ENCODE measurements at regions not wholly inside any gene's neighbourhood (a gene's known extent, or its start where the extent isn't known, plus 50 kb on each side); places are given as distances from the start of the nearest gene placed in this dataset.

GRCh38 chr7:124452186-124452585 lies 313.4 kb downstream of the GPR37 start:
- H3K9me2 ChIP-seq (replicated peaks; ENCODE audit: insufficient read depth, low read length) = no peaks in the 10 kb centered on the region
- no peak overlapping the region for H3K4me3 ChIP-seq (ENCODE audit: insufficient read depth, low read length, poor library complexity, severe bottlenecking)
- no peaks in the 10 kb centered on the region for H3K79me2 ChIP-seq (ENCODE audit: insufficient read depth, low read length)
- H3K4me2 ChIP-seq (ENCODE audit: low read depth, low read length, poor library complexity, severe bottlenecking) = no peak overlapping the region
- H4K20me1 ChIP-seq (ENCODE audit: low read depth, low read length) = no peaks in the 10 kb centered on the region
- no peak overlapping the region for H2AFZ ChIP-seq (ENCODE audit: low read depth, low read length, severe bottlenecking)
- no peak for TF ChIP-seq CTCF (IDR thresholded peaks at IDR 0.05; ENCODE audit: insufficient read depth, low read length, poor library complexity, severe bottlenecking)
- TF ChIP-seq EZH2phosphoT487 (conservative IDR thresholded peaks at IDR 0.05; ENCODE audit: low read length) = no peak
- H3K36me3 ChIP-seq (ENCODE audit: low read length) = no peaks in the 10 kb centered on the region
- no peak overlapping the region for H3K9ac ChIP-seq (ENCODE audit: low read length)
- no peaks in the 10 kb centered on the region for H3K9me3 ChIP-seq (ENCODE audit: insufficient read depth, low read length)
- no peaks in the 10 kb centered on the region for H3F3A ChIP-seq (ENCODE audit: insufficient read depth)
- H3K27ac ChIP-seq (ENCODE audit: low read depth, low read length) = no peak overlapping the region
- H3K27me3 ChIP-seq (ENCODE audit: low read length) = no peaks in the 10 kb centered on the region

GRCh38 chr7:124449896-124450295 lies 315.7 kb downstream of the GPR37 start:
- Histone ChIP-seq H3K9me2 (replicated peaks; ENCODE audit: insufficient read depth, low read length) (no peaks in the 10 kb centered on the region), H3K27me3 (ENCODE audit: low read length) (no peaks in the 10 kb centered on the region), H3F3A (ENCODE audit: insufficient read depth) (no peaks in the 10 kb centered on the region), H2AFZ (ENCODE audit: low read depth, low read length, severe bottlenecking) (no peak overlapping the region), H3K27ac (ENCODE audit: low read depth, low read length) (no peak overlapping the region), H3K4me2 (ENCODE audit: low read depth, low read length, poor library complexity, severe bottlenecking) (no peak overlapping the region), H3K79me2 (ENCODE audit: insufficient read depth, low read length) (no peaks in the 10 kb centered on the region), H3K9ac (ENCODE audit: low read length) (no peak overlapping the region), H3K9me3 (ENCODE audit: insufficient read depth, low read length) (no peaks in the 10 kb centered on the region), H3K36me3 (ENCODE audit: low read length) (no peaks in the 10 kb centered on the region), H4K20me1 (ENCODE audit: low read depth, low read length) (no peaks in the 10 kb centered on the region), H3K4me3 (ENCODE audit: insufficient read depth, low read length, poor library complexity, severe bottlenecking) (no peak overlapping the region)
- TF ChIP-seq EZH2phosphoT487 (conservative IDR thresholded peaks at IDR 0.05; ENCODE audit: low read length) (no peak), CTCF (IDR thresholded peaks at IDR 0.05; ENCODE audit: insufficient read depth, low read length, poor library complexity, severe bottlenecking) (no peak)

GRCh38 chr7:124444696-124445480 lies 320.7 kb downstream of the GPR37 start:
- Histone ChIP-seq H3K4me2 (ENCODE audit: low read depth, low read length, poor library complexity, severe bottlenecking) (no peak overlapping the region), H4K20me1 (ENCODE audit: low read depth, low read length) (no peaks in the 10 kb centered on the region), H3K36me3 (ENCODE audit: low read length) (no peaks in the 10 kb centered on the region), H3K9me3 (ENCODE audit: insufficient read depth, low read length) (no peaks in the 10 kb centered on the region), H3K4me3 (ENCODE audit: insufficient read depth, low read length, poor library complexity, severe bottlenecking) (no peak overlapping the region), H3F3A (ENCODE audit: insufficient read depth) (no peaks in the 10 kb centered on the region), H3K27me3 (ENCODE audit: low read length) (no peaks in the 10 kb centered on the region), H3K9ac (ENCODE audit: low read length) (no peak overlapping the region), H3K79me2 (ENCODE audit: insufficient read depth, low read length) (no peaks in the 10 kb centered on the region), H2AFZ (ENCODE audit: low read depth, low read length, severe bottlenecking) (no peak overlapping the region), H3K9me2 (replicated peaks; ENCODE audit: insufficient read depth, low read length) (no peaks in the 10 kb centered on the region), H3K27ac (ENCODE audit: low read depth, low read length) (no peak overlapping the region)
- TF ChIP-seq EZH2phosphoT487 (conservative IDR thresholded peaks at IDR 0.05; ENCODE audit: low read length) (no peak), CTCF (IDR thresholded peaks at IDR 0.05; ENCODE audit: insufficient read depth, low read length, poor library complexity, severe bottlenecking) (no peak)

All from SU-DHL-6 (cell line).